Heart right ventricle (tissue), 16 donors: ENCODE measurements at regions not wholly inside any gene's neighbourhood (a gene's known extent, or its start where the extent isn't known, plus 50 kb on each side); places are given as distances from the start of the nearest gene placed in this dataset.

ENCODE experiments used
- ATAC-seq, 8 donors: fragments of 200-7000 bp; cut with Tn5 transposase; one replicate each; pipeline ENCODE4 v1.9.1; 2020; ENCODE audit warnings: mild to moderate bottlenecking in 8 of 8, moderate library complexity in 8 of 8, moderate number of reproducible peaks in 1 of 8
- DNase-seq, 2 donors: peaks; one replicate each; pipeline ENCODE4 v3.0.0-alpha.2; 2020
- H3K27ac ChIP-seq, 10 donors: fragments of 200-600 bp; sonication (generic) in 2 of 10; one replicate each; pipeline versions ENCODE4 v1.5.0 to v1.8.0; 2020 to 2022; ENCODE audit warnings: mild to moderate bottlenecking in 3 of 10
- H3K27me3 ChIP-seq, 7 donors: fragments of 200-600 bp; one replicate each; pipeline ENCODE4 v1.8.0; 2021 to 2022; ENCODE audit warnings: mild to moderate bottlenecking in 2 of 7
- H3K36me3 ChIP-seq, 9 donors: fragments of 200-600 bp; sonication (generic) in 1 of 9; one replicate each; pipeline versions ENCODE4 v1.5.0 to v1.8.0; 2020 to 2022; ENCODE audit warnings: mild to moderate bottlenecking in 2 of 9
- H3K4me1 ChIP-seq, 9 donors: fragments of 200-600 bp; sonication (generic) in 1 of 9; one replicate each; pipeline versions ENCODE4 v1.5.0 to v1.8.0; 2020 to 2022; ENCODE audit warnings: mild to moderate bottlenecking in 4 of 9
- H3K4me3 ChIP-seq, 10 donors: fragments of 200-600 bp; sonication (generic) in 2 of 10; one replicate each; pipeline versions ENCODE4 v1.5.0 to v1.8.0; 2020 to 2022; ENCODE audit warnings: mild to moderate bottlenecking in 7 of 10, moderate library complexity in 2 of 10
- H3K9me3 ChIP-seq, 11 donors: fragments of 200-600 bp in 10 of 11; sonication (generic) in 2 of 11; one replicate each; pipeline versions ENCODE4 v1.5.0 to v1.8.0; 2013 to 2022; ENCODE audit warnings: mild to moderate bottlenecking in 2 of 11, control low read depth in 1 of 11, moderate library complexity in 1 of 11
- WGBS, 2 donors: extraction: QIAGEN DNeasy Blood & Tissue Kit; methylation state at CpG; one replicate each; pipeline ENCODE4 v1.1.7; 2013; ENCODE audit warnings: inconsistent platforms in 1 of 2; 5-methylcytosine and 5-hydroxymethylcytosine counted together
- intact Hi-C, 10 donors: fragments of 100-400 bp; cut with DNase I; formaldehyde crosslinking; loops; one replicate each; pipeline versions ENCODE4 v1.11.1 to v1.14.2; 2022
- TF ChIP-seq, protein P1 (sequence below), 9 donors: fragments of 200-600 bp; sonication (generic) in 2 of 9; IDR thresholded peaks; one replicate each; pipeline versions ENCODE4 v1.5.0 to v1.8.0; 2021 to 2022; ENCODE audit warnings: antibody characterized with exemption in 9 of 9, mild to moderate bottlenecking in 5 of 9, moderate library complexity in 1 of 9
- donor health status: Arrhythmogenic right ventricular cardiomyopathy.
- donor health status: ischemic (EF 13 %, LVEDD 7.1; RV severe dilation, severe dysfunction).
- donor health status: healthy with polysubstance abuse.
- donor health status: DM: no; HTN: yes; CAD: no.
- donor health status: DM: no; HTN: no; CAD: no.
- donor health status: ischemic (EF 25% LVEDD 6.9; RV normal size, moderate dysfunction).
- donor health status: ischemic (EF 25% LVEDD 5.7; RV mildly dilated, moderate dysfunction).
- donor health status: healthy.
- donor health status: DM: yes; HTN: yes; CAD: no.
- donor health status: Ischemic cardiomyopathy.
- donor health status: ischemic (EF 35%, LVEDD 5.7; RV mildly dilated, moderate dysfunction).
- donor health status: nonischemic (EF 11% LVEDD 7.7; RV severe dilation, severe dysfunction).
- donor health status: DM: yes; HTN: yes; CAD: no.
- donor health status: PGD.
- donor health status: ischemic (EF 29% LVEDD 5.4; RV normal size, mild dysfunction).
- donor health status: nonischemic (EF 23%, LVEDD 6.1; RV moderate dilation, normal function).

DNA sequence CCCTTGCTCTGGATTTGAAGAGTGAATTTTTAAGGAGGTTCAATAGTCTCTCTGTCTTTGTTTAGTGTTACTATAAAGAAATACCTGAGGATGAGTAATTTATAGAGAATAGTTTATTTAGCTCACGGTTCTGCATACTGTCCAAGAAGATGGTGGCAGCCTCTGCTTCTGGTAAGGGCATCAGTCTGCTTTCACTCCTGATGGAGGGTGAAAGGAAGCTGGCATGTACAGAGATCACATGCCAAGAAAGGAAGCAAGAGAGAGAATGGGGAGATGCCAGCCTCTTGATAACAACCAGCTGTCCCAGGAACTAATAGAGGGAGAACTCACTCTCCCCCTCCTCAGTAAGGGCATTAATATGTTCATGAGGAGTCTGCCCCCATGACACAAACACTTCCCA lies 917.5 kb upstream of the GOT2 start:
- TF ChIP-seq, protein P1, sequence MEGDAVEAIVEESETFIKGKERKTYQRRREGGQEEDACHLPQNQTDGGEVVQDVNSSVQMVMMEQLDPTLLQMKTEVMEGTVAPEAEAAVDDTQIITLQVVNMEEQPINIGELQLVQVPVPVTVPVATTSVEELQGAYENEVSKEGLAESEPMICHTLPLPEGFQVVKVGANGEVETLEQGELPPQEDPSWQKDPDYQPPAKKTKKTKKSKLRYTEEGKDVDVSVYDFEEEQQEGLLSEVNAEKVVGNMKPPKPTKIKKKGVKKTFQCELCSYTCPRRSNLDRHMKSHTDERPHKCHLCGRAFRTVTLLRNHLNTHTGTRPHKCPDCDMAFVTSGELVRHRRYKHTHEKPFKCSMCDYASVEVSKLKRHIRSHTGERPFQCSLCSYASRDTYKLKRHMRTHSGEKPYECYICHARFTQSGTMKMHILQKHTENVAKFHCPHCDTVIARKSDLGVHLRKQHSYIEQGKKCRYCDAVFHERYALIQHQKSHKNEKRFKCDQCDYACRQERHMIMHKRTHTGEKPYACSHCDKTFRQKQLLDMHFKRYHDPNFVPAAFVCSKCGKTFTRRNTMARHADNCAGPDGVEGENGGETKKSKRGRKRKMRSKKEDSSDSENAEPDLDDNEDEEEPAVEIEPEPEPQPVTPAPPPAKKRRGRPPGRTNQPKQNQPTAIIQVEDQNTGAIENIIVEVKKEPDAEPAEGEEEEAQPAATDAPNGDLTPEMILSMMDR (IDR thresholded peaks at IDR 0.05) = no peak
- H3K36me3 ChIP-seq = no peaks in the 10 kb centered on the region
- peaks cover 0 to 51% (median 9%) of the 10 kb centered on the region in 11 donors for H3K9me3 ChIP-seq
- ATAC-seq (no peak), DNase-seq (no peak)
- no peak overlapping the region for H3K4me3 ChIP-seq
- 24 to 62% methylated on average over 1 of the region's 1 CpG for whole genome bisulfite sequencing, 2 donors
- intact Hi-C loops = no loop called here
- H3K4me1 ChIP-seq = no peaks in the 10 kb centered on the region
- no peaks in the 10 kb centered on the region for H3K27me3 ChIP-seq
- H3K27ac ChIP-seq = no peak overlapping the region

- H3K27ac ChIP-seq = no peak overlapping the region
- intact Hi-C loops = no loop called here
- peaks cover 0 to 72% (median 24%) of the 10 kb centered on the region in 11 donors for H3K9me3 ChIP-seq
- TF ChIP-seq, protein P1 (IDR thresholded peaks at IDR 0.05) = no peak
- no peaks in the 10 kb centered on the region for H3K4me1 ChIP-seq
- no peaks in the 10 kb centered on the region for H3K27me3 ChIP-seq
- DNase-seq (no peak), ATAC-seq (no peak)
- H3K36me3 ChIP-seq = no peaks in the 10 kb centered on the region
- no peak overlapping the region for H3K4me3 ChIP-seq
Measured at GRCh38 chr16:59645194-59645593, 911.1 kb upstream of the GOT2 start.

GRCh38 chr16:59635674-59636073 lies 901.6 kb upstream of the GOT2 start:
- H3K9me3 ChIP-seq = peaks cover 0 to 11% (median 0%) of the 10 kb centered on the region in 11 donors
- no peaks in the 10 kb centered on the region for H3K27me3 ChIP-seq
- ATAC-seq (no peak), DNase-seq (no peak)
- intact Hi-C loops = no loop called here
- no peak overlapping the region for H3K27ac ChIP-seq
- H3K36me3 ChIP-seq = no peaks in the 10 kb centered on the region
- H3K4me1 ChIP-seq = no peaks in the 10 kb centered on the region
- TF ChIP-seq, protein P1 (IDR thresholded peaks at IDR 0.05) = no peak
- H3K4me3 ChIP-seq = no peak overlapping the region

GRCh38 chr16:59634951-59635350 lies 900.8 kb upstream of the GOT2 start:
- DNase-seq (no peak), ATAC-seq (no peak)
- no peaks in the 10 kb centered on the region for H3K27me3 ChIP-seq
- intact Hi-C loops = no loop called here
- no peaks in the 10 kb centered on the region for H3K36me3 ChIP-seq
- H3K4me3 ChIP-seq = no peak overlapping the region
- H3K4me1 ChIP-seq = no peaks in the 10 kb centered on the region
- WGBS, 2 donors = 10 to 14% methylated on average over 1 of the region's 1 CpG
- no peak overlapping the region for H3K27ac ChIP-seq
- peaks cover 0 to 11% (median 0%) of the 10 kb centered on the region in 11 donors for H3K9me3 ChIP-seq
- TF ChIP-seq, protein P1 (IDR thresholded peaks at IDR 0.05) = no peak
